ENCODE measurements at regions not wholly inside any gene's neighbourhood (a gene's known extent, or its start where the extent isn't known, plus 50 kb on each side); places are given as distances from the start of the nearest gene placed in this dataset.

- Histone ChIP-seq H3K9me2 (ENCODE audit: insufficient read depth) (no peaks in the 10 kb centered on the region), H3K27me3 (replicated peaks; ENCODE audit: insufficient read depth) (no peaks in the 10 kb centered on the region), H3K4me1 (ENCODE audit: insufficient read depth) (peaks cover 63% of the 10 kb centered on the region), H3F3A (ENCODE audit: insufficient read depth) (peaks cover 61% of the 10 kb centered on the region), H3K4me2 (ENCODE audit: unreplicated experiment) (peak overlapping the region; percentile 57), H3K4me3 (peak overlapping the region; percentile 32), H2AFZ (no peak overlapping the region), H3K9ac (peak overlapping the region; percentile 45), H3K27ac (peak overlapping the region; percentile 87), H3K9me3 (ENCODE audit: low read depth) (no peaks in the 10 kb centered on the region), H4K20me1 (ENCODE audit: insufficient read depth) (no peaks in the 10 kb centered on the region), H3K79me2 (ENCODE audit: insufficient read depth) (no peaks in the 10 kb centered on the region), H3K36me3 (ENCODE audit: low read depth) (no peaks in the 10 kb centered on the region)
- TF ChIP-seq EZH2phosphoT487 (IDR thresholded peaks at IDR 0.05; ENCODE audit: insufficient read depth, low read depth), result no peak
- no peak for TF ChIP-seq EZH2 (IDR thresholded peaks at IDR 0.05; ENCODE audit: insufficient read depth, poor library complexity, severe bottlenecking)
- in situ Hi-C loops (cut with MboI), result no loop called here
- peak; percentile 51 for DNase-seq
- 4 to 13% methylated on average over 1 of the region's 1 CpG for WGBS, 2 experiments (ENCODE audit: low coverage in 1 of 2, low lambda C conversion rate in 2 of 2, missing lambda C conversion rate in 2 of 2)
These were observed 338.6 kb upstream of the SNX7 start for GRCh38 chr1:98322966-98323365.

DNA sequence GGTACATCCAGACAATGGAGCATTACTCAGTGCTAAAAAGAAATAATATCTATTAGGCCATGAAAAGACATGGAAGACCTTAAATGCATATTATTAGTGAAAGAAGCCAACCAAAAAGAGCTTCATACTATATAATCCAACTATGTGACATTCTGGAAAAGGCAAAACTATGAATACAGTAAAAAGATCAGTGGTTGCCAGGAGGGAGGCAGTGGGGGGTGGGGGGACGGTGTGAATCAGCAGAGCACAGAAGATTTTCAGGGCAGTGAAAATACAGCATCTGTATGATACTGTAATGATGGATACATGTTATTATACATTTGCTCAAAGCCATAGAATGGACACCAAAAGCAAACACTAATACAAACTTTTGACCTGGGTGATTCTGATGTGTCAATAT lies 339.4 kb upstream of the SNX7 start:
- no peaks in the 10 kb centered on the region for H3K9me3 ChIP-seq (ENCODE audit: low read depth)
- 97 to 100% methylated on average over 1 of the region's 1 CpG for whole genome bisulfite sequencing, 2 experiments (ENCODE audit: low coverage in 1 of 2, low lambda C conversion rate in 2 of 2, missing lambda C conversion rate in 2 of 2)
- peaks cover 52% of the 10 kb centered on the region for H3F3A ChIP-seq (ENCODE audit: insufficient read depth)
- H3K79me2 ChIP-seq (ENCODE audit: insufficient read depth), result no peaks in the 10 kb centered on the region
- H3K4me3 ChIP-seq, result no peak overlapping the region
- H3K4me2 ChIP-seq (ENCODE audit: unreplicated experiment), result peak overlapping the region; percentile 10
- no peak for TF ChIP-seq EZH2phosphoT487 (IDR thresholded peaks at IDR 0.05; ENCODE audit: insufficient read depth, low read depth)
- TF ChIP-seq EZH2 (IDR thresholded peaks at IDR 0.05; ENCODE audit: insufficient read depth, poor library complexity, severe bottlenecking), result no peak
- peaks cover 54% of the 10 kb centered on the region for H3K4me1 ChIP-seq (ENCODE audit: insufficient read depth)
- peak overlapping the region; percentile 87 for H3K27ac ChIP-seq
- H3K36me3 ChIP-seq (ENCODE audit: low read depth), result no peaks in the 10 kb centered on the region
- no peak for DNase-seq
- in situ Hi-C loops (cut with MboI), result no loop called here
- H4K20me1 ChIP-seq (ENCODE audit: insufficient read depth), result no peaks in the 10 kb centered on the region
- 0 out of 2 replicates have a peak overlapping the region, but pooled peaks have one; percentile 17 for H2AFZ ChIP-seq
- H3K9me2 ChIP-seq (ENCODE audit: insufficient read depth), result no peaks in the 10 kb centered on the region
- H3K9ac ChIP-seq, result no peak overlapping the region
- H3K27me3 ChIP-seq (replicated peaks; ENCODE audit: insufficient read depth), result no peaks in the 10 kb centered on the region

- no peak overlapping the region for H3K4me3 ChIP-seq
- H3K9me3 ChIP-seq (ENCODE audit: low read depth), result no peaks in the 10 kb centered on the region
- TF ChIP-seq EZH2 (IDR thresholded peaks at IDR 0.05; ENCODE audit: insufficient read depth, poor library complexity, severe bottlenecking), result no peak
- TF ChIP-seq EZH2phosphoT487 (IDR thresholded peaks at IDR 0.05; ENCODE audit: insufficient read depth, low read depth), result no peak
- no peak for DNase-seq
- H3K27ac ChIP-seq, result no peak overlapping the region
- no peak overlapping the region for H2AFZ ChIP-seq
- H3K79me2 ChIP-seq (ENCODE audit: insufficient read depth), result no peaks in the 10 kb centered on the region
- in situ Hi-C loops (cut with MboI), result no loop called here
- H3K27me3 ChIP-seq (replicated peaks; ENCODE audit: insufficient read depth), result no peaks in the 10 kb centered on the region
- H3K9ac ChIP-seq, result no peak overlapping the region
- 93 to 97% methylated on average over 2 of the region's 2 CpGs for WGBS, 2 experiments (ENCODE audit: low coverage in 1 of 2, low lambda C conversion rate in 2 of 2, missing lambda C conversion rate in 2 of 2)
- no peaks in the 10 kb centered on the region for H3K36me3 ChIP-seq (ENCODE audit: low read depth)
- no peak overlapping the region for H3K4me2 ChIP-seq (ENCODE audit: unreplicated experiment)
- H3K9me2 ChIP-seq (ENCODE audit: insufficient read depth), result no peaks in the 10 kb centered on the region
- peaks cover 52% of the 10 kb centered on the region for H3K4me1 ChIP-seq (ENCODE audit: insufficient read depth)
- no peaks in the 10 kb centered on the region for H4K20me1 ChIP-seq (ENCODE audit: insufficient read depth)
- peaks cover 50% of the 10 kb centered on the region for H3F3A ChIP-seq (ENCODE audit: insufficient read depth)
These were observed 340.3 kb upstream of the SNX7 start for GRCh38 chr1:98321191-98321590.

- no peak overlapping the region for H3K27ac ChIP-seq
- no peaks in the 10 kb centered on the region for H3K9me2 ChIP-seq (ENCODE audit: insufficient read depth)
- no peak overlapping the region for H3K9ac ChIP-seq
- WGBS, 2 experiments (ENCODE audit: low coverage in 1 of 2, low lambda C conversion rate in 2 of 2, missing lambda C conversion rate in 2 of 2), result 95 to 97% methylated on average over 2 of the region's 2 CpGs
- no peak overlapping the region for H3K4me2 ChIP-seq (ENCODE audit: unreplicated experiment)
- no peaks in the 10 kb centered on the region for H3K9me3 ChIP-seq (ENCODE audit: low read depth)
- 0 out of 2 replicates have a peak overlapping the region, but pooled peaks have one; percentile 29 for H2AFZ ChIP-seq
- no peaks in the 10 kb centered on the region for H3K27me3 ChIP-seq (replicated peaks; ENCODE audit: insufficient read depth)
- H3K36me3 ChIP-seq (ENCODE audit: low read depth), result no peaks in the 10 kb centered on the region
- TF ChIP-seq EZH2phosphoT487 (IDR thresholded peaks at IDR 0.05; ENCODE audit: insufficient read depth, low read depth) (no peak), EZH2 (IDR thresholded peaks at IDR 0.05; ENCODE audit: insufficient read depth, poor library complexity, severe bottlenecking) (no peak)
- in situ Hi-C loops (cut with MboI), result no loop called here
- no peak overlapping the region for H3K4me3 ChIP-seq
- H3K4me1 ChIP-seq (ENCODE audit: insufficient read depth), result peaks cover 22% of the 10 kb centered on the region
- DNase-seq, result peak; percentile 61
- H3F3A ChIP-seq (ENCODE audit: insufficient read depth), result peaks cover 9% of the 10 kb centered on the region
- H4K20me1 ChIP-seq (ENCODE audit: insufficient read depth), result no peaks in the 10 kb centered on the region
- no peaks in the 10 kb centered on the region for H3K79me2 ChIP-seq (ENCODE audit: insufficient read depth)
These were observed 345.1 kb upstream of the SNX7 start for GRCh38 chr1:98316286-98316905.
